Esophagus mucosa (tissue), 1 donor: ENCODE measurements at regions not wholly inside any gene's neighbourhood (a gene's known extent, or its start where the extent isn't known, plus 50 kb on each side); places are given as distances from the start of the nearest gene placed in this dataset.
"Not testable (repeated sequence)": the region's sequence is repeated elsewhere in the genome, so short reads cannot be mapped to it uniquely, and the experiment has no call there.

Experiments
- ATAC-seq: fragments of 200-7000 bp; cut with Tn5 transposase; one replicate; pipeline ENCODE4 v1.9.1; 2020
- donor health status: DM: yes; HTN: yes; CAD: no.

DNA sequence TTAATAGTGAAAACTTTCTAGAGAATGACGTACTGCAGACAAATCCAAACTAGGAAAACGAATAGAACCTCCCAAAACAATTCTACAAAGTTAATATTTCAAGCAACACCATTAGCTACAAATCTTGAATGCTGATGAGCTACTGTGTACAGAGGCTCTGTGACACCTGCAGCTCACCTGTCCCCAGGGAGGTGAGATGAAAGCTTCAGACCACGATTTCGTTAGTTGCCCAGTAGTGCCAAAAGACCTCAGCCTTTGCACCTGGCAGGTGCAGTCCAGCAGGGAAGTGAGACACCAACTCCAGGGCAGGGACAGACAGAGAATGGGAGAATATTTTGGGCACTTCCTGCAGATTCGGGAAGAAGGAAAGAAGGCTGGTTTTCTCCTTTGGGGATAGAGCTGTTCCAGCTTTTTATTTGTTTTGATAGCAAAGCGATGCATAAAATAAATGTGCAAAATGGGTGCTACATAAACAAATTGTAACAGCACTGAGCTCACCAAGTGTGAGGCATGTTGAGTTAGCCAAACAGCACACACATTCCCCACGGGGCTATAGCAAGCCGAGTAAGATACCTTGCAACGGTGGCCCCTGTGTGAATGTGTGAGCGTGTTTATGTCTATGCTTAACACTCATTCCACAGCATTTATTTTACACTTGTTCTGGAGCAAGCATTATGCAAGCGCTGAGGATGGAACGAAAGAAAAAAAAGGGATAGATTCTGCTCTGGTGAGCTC lies 1024.8 kb upstream of the AUTS2 start:
- ATAC-seq = no peak

DNA sequence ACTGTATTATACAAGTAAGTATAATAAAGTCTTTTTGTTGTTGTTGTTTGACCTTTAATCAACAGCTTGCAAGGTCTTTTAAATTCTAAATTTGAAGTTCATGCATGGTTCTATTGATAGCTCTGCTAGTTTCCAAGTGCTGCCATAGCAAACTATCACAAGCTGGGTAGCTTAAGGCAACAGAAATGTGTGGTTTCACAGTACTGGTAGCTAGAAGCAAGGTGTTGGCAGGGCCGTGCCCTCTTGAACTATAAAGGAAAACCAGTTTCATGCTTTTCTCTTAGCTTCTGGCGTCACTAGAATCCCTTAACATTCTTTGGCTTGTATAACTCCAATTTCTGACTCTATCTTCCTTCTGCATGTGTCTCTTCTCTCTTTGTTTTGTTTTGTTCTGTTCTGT lies 1021.9 kb upstream of the AUTS2 start:
- ATAC-seq = no peak

GRCh38 chr7:68581417-68581816 lies 1016.9 kb upstream of the AUTS2 start:
- ATAC-seq = no peak

- ATAC-seq = no peak
These were observed 1010.7 kb upstream of the AUTS2 start for GRCh38 chr7:68587599-68587998.

DNA sequence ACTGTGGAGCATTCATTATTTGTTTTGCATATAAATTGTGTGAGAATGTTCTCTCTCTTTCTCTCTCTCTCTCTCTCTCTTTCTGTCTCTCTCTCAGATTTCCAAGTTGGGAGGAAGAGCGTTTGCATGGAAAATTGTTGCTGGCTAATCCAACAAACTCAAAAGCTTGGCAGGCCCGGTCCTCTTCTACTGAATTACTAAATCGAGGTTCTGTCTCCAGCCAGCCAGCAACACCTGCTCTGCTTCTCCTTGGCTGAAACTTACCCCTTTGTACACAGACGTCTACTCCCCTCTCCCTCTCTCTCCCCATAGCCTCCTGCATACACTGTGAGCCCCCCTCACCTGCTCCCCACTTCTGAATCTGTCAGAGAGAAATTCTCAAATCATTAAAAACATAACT lies 996.4 kb upstream of the AUTS2 start:
- ATAC-seq = no peak

- no peak for ATAC-seq
These were observed 993.7 kb upstream of the AUTS2 start for GRCh38 chr7:68604541-68604940.

GRCh38 chr7:68610701-68611100 lies 987.6 kb upstream of the AUTS2 start:
- ATAC-seq = no peak

- ATAC-seq = no peak
These were observed 984.9 kb upstream of the AUTS2 start for GRCh38 chr7:68613405-68613804.

GRCh38 chr7:68613897-68614296 lies 984.4 kb upstream of the AUTS2 start:
- ATAC-seq = no peak

GRCh38 chr7:68619526-68619925 lies 978.7 kb upstream of the AUTS2 start:
- ATAC-seq = no peak

DNA sequence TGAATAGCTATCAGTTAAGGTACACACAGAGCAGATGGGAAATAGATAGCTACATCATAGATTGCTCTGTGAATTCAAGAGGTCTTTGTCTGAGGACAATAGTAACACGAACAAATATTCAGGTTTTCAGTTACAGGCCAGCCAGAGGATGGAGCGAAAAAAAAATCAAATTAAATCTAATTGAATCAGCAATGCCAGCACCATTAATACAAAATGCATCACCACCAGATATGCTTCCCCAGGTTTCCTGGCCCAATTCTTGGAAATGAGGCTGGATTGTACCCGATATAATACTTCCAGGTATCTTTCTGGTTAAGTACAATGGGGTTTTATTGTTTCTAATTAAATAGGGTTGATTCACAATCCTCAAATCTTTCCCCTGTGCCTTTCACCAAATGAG lies 975.8 kb upstream of the AUTS2 start:
- ATAC-seq = no peak

DNA sequence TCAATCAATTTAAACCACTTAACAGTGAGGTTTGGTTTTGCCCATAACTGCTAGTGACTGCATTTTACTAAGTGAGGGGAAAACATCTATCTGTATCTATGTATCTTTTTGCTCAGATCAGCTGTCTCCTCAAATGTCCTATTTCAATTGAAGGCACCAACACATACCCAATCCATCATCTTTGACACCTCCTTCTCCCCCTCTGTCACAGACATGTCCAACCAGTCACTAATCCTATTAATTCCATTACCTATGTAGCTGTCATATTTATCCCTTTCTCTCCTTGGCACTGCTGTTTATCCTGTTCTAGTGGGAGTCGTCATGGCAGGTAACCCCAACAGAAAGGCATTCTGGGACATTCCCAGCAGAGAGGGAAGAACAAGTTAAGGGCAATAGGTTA lies 975.2 kb upstream of the AUTS2 start:
- no peak for ATAC-seq

- no peak for ATAC-seq
These were observed 970.9 kb upstream of the AUTS2 start for GRCh38 chr7:68627247-68627864.

DNA sequence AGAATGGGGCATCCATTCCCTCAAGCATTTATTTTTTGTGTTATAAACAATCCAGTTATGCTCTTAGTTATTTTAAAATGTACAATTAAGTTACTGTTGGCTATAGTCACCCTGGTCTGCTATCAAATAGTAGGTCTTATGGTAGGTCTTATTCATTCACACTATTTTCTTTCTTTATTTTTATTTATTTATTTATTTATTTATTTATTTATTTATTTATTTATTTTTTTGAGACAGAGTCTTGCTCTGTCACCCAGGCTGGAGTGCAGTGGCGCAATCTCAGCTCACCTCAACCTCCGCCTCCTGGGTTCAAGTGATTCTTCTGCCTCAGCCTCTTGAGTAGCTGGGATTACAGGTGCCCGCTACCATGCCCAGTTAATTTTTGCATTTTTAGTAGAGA lies 967.4 kb upstream of the AUTS2 start:
- not testable (repeated sequence) for ATAC-seq

DNA sequence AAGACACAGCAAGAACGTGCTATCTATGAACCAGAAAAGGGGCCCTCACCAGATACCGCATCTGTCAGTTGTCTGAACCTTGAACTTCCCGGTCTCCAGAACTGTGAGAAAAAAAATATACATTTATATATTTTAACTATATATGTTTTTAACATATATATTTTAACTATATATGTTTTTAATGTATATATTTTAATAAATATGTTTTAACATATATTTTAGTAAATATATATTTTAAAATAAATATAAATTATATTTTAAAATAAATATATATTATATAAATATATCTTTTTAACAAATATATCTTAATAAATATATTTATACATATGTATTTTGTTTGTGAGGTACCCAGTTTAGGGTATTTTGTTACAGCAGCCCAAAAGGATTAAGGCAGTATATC lies 958.2 kb upstream of the AUTS2 start:
- ATAC-seq = no peak

- no peak for ATAC-seq
These were observed 955.5 kb upstream of the AUTS2 start for GRCh38 chr7:68642727-68643126.

DNA sequence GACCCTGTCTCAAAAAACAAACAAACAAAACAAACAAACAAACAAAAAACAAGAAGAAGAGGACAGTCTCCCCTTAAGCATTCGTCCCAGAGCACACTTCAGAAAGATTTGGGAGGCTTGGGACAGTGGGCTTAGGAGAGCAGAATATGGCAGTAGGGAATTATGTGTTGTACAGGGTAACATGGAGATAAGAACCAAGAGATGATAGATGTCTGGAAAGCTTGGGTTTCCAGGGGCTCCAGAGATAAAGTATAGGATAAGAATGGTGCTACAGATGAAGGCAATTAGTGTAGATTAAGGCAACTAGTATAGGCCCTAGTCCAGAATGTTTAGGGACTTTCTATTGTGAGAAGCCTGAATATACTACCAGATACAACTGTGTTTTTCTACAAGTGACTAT lies 934.9 kb upstream of the AUTS2 start:
- no peak for ATAC-seq

GRCh38 chr7:68671046-68671445 lies 927.2 kb upstream of the AUTS2 start:
- no peak for ATAC-seq

- ATAC-seq = no peak
These were observed 926.6 kb upstream of the AUTS2 start for GRCh38 chr7:68671671-68672070.

DNA sequence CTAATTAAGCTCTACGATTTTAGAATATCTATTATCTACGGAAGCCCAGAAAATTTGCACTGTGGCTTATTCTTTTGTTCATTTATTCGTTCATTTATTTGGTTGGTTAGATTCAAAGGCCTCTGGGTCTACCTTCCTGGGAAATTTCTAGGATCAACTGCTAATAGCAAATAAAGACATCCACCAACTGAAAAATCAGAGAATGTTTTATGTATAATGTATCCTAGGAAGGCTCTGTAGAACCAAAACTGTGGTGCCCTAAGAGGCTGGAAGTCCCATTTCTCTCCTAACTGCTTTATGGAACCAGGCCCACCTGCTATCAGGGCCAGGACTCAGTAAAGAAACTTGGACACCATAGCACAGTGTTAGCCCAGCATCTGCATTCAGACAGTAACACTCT lies 923.4 kb upstream of the AUTS2 start:
- ATAC-seq = no peak

DNA sequence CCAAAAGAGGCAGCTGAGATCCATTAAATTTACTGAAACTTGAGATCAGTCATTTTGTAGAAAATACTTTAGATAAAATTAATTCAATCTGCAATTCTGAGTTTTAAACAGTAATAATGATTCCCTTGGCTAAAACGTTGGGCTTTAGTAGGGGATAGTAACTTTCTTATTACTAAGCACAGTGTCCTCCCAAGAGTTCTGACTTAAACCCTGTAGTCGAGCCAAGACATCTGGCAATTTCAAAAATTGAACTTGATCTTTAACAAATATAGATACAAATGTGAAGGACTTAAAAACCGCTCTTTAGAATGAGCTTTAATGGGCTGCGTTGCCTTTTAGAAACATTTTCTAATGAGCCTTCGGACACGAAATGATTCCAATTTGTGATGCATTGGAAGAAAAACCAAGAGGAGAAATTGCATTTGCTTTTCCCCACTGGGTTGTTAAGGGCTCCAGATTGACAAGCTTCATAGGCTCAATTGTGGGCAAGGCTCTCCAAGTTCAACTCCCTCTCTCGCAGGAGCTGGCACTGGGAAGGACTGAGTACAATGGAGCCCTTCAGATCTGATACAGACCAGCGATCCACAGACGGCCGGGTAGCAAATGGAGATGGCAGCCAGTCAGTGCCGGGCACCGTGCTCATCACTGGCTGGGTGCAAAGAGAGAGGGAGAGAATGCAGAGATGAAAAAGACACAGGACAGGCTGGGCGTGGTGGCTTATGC lies 921.3 kb upstream of the AUTS2 start:
- ATAC-seq = no peak

- no peak for ATAC-seq
These were observed 920.1 kb upstream of the AUTS2 start for GRCh38 chr7:68678196-68678595.

DNA sequence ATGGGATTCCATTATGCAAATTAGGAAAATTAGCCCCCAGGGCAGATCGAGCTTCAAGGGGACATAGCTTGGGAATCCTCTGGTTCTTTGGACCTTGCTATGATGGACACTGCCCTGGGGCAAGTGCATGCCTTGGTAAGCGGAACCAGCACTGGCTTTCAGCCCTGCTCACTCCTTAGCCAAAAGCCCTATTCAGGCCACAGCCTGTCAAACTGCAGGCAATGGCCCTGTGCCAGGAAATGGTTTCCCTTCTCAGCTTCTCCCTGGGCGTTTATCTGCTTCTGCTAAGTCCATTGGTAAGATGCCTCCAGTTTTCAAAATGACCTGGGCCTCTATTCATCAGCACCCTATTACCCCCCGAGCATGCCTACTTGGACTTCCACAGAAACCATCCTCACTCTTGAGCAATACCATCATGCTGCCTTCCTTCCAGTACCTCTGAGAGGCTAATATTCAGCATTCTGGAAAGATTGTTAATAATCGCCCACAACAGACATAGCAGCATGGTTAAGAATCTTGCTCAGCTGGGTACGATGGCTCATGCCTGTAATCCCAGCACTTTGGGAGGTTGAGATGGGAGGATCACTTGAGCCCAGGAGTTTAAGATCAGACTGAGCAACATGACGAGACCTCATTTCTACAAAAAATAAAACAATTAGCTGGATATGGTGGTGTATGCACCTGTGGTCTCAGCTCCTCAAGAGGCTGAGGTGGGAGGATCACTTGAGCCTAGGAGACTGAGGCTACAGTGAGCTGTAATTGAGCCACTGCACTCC lies 918.6 kb upstream of the AUTS2 start:
- no peak for ATAC-seq
